A673 (cell line): ENCODE measurements at regions not wholly inside any gene's neighbourhood (a gene's known extent, or its start where the extent isn't known, plus 50 kb on each side); places are given as distances from the start of the nearest gene placed in this dataset.

ENCODE experiments used
- BruUV-seq: library from RNA; stranded (reverse); fragments of 400-500 nt; replicated peaks from 2 replicates; lab custom pipeline; 2021; lab: Mats Ljungman, UMichigan
- CTCF ChIA-PET: fragments of 300-600 bp; sonication (Branson Sonifier 250); formaldehyde crosslinking; loops from one replicate; lab custom pipeline; 2022; ENCODE audit warnings: antibody characterized with exemption; lab: Charles Lee
- POLR2A ChIA-PET: fragments of 300-600 bp; sonication (Branson Sonifier 250); formaldehyde crosslinking; loops from one replicate; lab custom pipeline; 2022; ENCODE audit warnings: antibody characterized with exemption; ENCODE audit not compliant: low non-redundant PET; lab: Charles Lee
- DNase-seq: peaks from one replicate; pipeline ENCODE4 v3.0.0-alpha.2; 2015; ENCODE audit warnings: low spot score
- H3K27ac ChIP-seq: fragments of 200-600 bp; sonication (generic); 2 replicates; pipeline ENCODE4 v1.5.1; 2016; ENCODE audit warnings: mixed run types, low read depth, mild to moderate bottlenecking, mixed read lengths, antibody characterized with exemption, low read length; ENCODE audit not compliant: poor library complexity, severe bottlenecking
- H3K27me3 ChIP-seq: fragments of 200-600 bp; sonication (generic); replicated peaks from 2 replicates; pipeline ENCODE4 v1.6.1; 2017; ENCODE audit warnings: mixed run types, low read depth, mild to moderate bottlenecking, mixed read lengths, antibody characterized with exemption, low read length; ENCODE audit not compliant: insufficient read depth, poor library complexity
- H3K36me3 ChIP-seq: fragments of 200-600 bp; sonication (generic); 2 replicates; pipeline ENCODE4 v1.6.1; 2016; ENCODE audit warnings: mixed run types, mild to moderate bottlenecking, mixed read lengths, antibody characterized with exemption, low read length; ENCODE audit not compliant: insufficient read depth, poor library complexity, severe bottlenecking
- H3K4me1 ChIP-seq: fragments of 200-600 bp; sonication (generic); 2 replicates; pipeline ENCODE4 v1.6.1; 2017; ENCODE audit warnings: mixed run types, mild to moderate bottlenecking, mixed read lengths, antibody characterized with exemption, low read length; ENCODE audit not compliant: insufficient read depth, poor library complexity, severe bottlenecking
- H3K4me3 ChIP-seq: fragments of 200-600 bp; sonication (generic); 2 replicates; pipeline ENCODE4 v1.5.1; 2016; ENCODE audit warnings: low read depth, mixed run types, mild to moderate bottlenecking, mixed read lengths, low read length; ENCODE audit not compliant: poor library complexity, severe bottlenecking
- H3K9me3 ChIP-seq: fragments of 200-600 bp; sonication (generic); 2 replicates; pipeline ENCODE4 v1.6.1; 2016; ENCODE audit warnings: mixed run types, low read depth, mild to moderate bottlenecking, mixed read lengths, antibody characterized with exemption, low read length; ENCODE audit not compliant: poor library complexity, severe bottlenecking
- CTCF ChIP-seq: fragments of 300-800, 200-600 bp; sonication (generic); conservative IDR thresholded peaks from 2 replicates; pipeline ENCODE4 v1.5.1; 2017; ENCODE audit warnings: low read depth, mild to moderate bottlenecking, antibody characterized with exemption, low read length, moderate library complexity, mixed read lengths
- EZH2 ChIP-seq: fragments of 200-600 bp; sonication (generic); IDR thresholded peaks from 2 replicates; pipeline ENCODE4 v1.6.1; 2017; ENCODE audit warnings: borderline replicate concordance, low read depth, mild to moderate bottlenecking, mixed read lengths, antibody characterized with exemption, low read length; ENCODE audit not compliant: poor library complexity, severe bottlenecking
- intact Hi-C: fragments of 100-400 bp; cut with micrococcal nuclease; formaldehyde crosslinking; loops from one replicate; pipeline ENCODE4 v1.10.0; 2022; ENCODE audit not compliant: unreplicated experiment

DNA sequence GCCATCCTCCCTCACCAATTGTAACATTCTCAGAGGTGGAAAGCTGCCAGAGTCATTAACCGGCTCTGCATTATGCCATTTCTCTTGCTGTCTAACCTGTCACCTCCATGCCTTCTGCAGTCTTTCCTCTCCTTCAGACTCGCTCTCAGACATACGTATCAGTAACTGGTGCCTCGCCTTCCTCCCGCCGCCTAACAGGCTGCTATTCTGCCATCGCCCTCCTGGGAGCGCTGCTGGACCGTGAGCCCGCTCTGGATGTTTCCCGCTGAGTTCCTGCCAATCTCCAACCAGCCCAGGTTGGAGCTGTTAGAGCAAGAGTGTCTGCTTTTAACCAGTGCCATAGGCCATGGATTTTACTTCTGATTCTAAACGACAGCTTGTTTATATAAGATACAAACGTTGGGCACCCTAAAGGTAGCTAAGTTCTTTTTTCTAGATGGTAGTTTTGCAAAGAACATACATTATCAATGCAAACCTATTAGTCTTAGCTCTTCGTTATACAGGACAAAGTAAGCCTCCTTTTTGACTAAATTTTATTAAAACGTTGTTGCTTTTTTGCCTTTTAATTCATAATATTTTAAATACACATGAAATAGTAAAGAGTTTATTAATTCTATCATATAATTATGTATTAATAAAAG is 59.5 kb upstream of the NEIL3 start:
- Histone ChIP-seq H3K27ac (no peak overlapping the region), H3K36me3 (no peaks in the 10 kb centered on the region), H3K9me3 (no peaks in the 10 kb centered on the region), H3K27me3 (peaks cover 16% of the 10 kb centered on the region), H3K4me1 (no peaks in the 10 kb centered on the region), H3K4me3 (no peak overlapping the region)
- ChIA-PET CTCF (interaction anchor here (0.7 to 0.9 kb wide), 2 partner anchors 89 to 131 kb away, joined by 3 to 4 read pairs; no protein-coding TSS in a partner anchor), POLR2A (no interaction called here)
- no peak for TF ChIP-seq EZH2
- TF ChIP-seq CTCF = peak; percentile 99
- intact Hi-C loops = loop anchor here (2.0 kb wide), 1 partner anchor 91 kb away; no protein-coding TSS in a partner anchor
- peak; percentile 74 for DNase-seq
- BruUV-seq = no TSS peak

DNA sequence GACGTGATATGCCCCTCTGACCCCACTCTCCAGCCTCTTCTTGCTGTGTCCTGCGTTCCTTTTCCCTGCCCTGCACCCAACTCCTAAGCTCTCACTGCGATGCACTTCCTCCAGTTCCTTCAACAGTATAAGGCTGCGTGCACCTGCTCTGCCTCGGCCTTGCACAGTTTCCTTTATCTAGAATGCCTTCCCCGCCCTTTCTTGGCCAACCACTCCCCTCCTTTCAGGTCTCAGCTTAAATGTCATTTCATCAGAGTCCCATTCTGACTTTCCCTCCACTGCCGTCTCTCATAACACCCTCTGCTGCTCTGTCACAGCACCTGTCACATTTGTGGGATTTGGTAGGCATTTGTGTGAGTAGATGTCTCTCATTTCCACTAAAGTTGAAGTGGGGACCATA is 58.4 kb upstream of the NEIL3 start:
- H3K4me1 ChIP-seq = no peaks in the 10 kb centered on the region
- ChIA-PET POLR2A (no interaction called here), CTCF (no interaction called here)
- H3K4me3 ChIP-seq = no peak overlapping the region
- intact Hi-C loops = loop anchor here (2.0 kb wide), 1 partner anchor 90 kb away; no protein-coding TSS in a partner anchor
- no peak for DNase-seq
- no peak for TF ChIP-seq EZH2
- TF ChIP-seq CTCF = no peak
- no peaks in the 10 kb centered on the region for H3K9me3 ChIP-seq
- no TSS peak for BruUV-seq
- no peaks in the 10 kb centered on the region for H3K36me3 ChIP-seq
- H3K27ac ChIP-seq = no peak overlapping the region
- H3K27me3 ChIP-seq = peaks cover 16% of the 10 kb centered on the region

DNA sequence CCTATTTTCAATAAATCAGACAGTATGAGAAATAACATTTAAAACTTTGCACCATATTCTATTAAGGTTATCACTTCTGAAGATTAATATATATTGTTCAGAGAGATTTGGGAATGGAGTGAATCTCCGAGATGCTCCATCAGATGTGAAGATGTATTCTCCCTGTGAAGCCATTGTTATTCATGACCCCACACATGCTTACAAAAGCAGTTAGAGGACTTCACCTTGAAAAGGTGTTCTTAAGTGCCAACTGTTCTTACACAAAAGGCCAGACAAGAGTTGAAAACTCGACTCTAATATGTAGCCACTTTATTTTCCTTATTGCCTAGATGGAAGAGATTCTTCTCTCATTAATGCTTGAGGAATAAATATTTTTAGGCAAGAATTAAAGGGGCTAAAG is 54.3 kb upstream of the NEIL3 start:
- intact Hi-C loops = no loop called here
- Histone ChIP-seq H3K36me3 (no peaks in the 10 kb centered on the region), H3K27ac (no peak overlapping the region), H3K9me3 (no peaks in the 10 kb centered on the region), H3K4me1 (no peaks in the 10 kb centered on the region), H3K27me3 (no peaks in the 10 kb centered on the region), H3K4me3 (no peak overlapping the region)
- DNase-seq = no peak
- TF ChIP-seq EZH2 (no peak), CTCF (no peak)
- BruUV-seq = no TSS peak
- POLR2A ChIA-PET = no interaction called here
- CTCF ChIA-PET = no interaction called here
